ENCODE measurements at regions not wholly inside any gene's neighbourhood (a gene's known extent, or its start where the extent isn't known, plus 50 kb on each side); places are given as distances from the start of the nearest gene placed in this dataset.
A peak's percentile ranks its signal among the peaks of the same experiment; 100 is the strongest.

DNA sequence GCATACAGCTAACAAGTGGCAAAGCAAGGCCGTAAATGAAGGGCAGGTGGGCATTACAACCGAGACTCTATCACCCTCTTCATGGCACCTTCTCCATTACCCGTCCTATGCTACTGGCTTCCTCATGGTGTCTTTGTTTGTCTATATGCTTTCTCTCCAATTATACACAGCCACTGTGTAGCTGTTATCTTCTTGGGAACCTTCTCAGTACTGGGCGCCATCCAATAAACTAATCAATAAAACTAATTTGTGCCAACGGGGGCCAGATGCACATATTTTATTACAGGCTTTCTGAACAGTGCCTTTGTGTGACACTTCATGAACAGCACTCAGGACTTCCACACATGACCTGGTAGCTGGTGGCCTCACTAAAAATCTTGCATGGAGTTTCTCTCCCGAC lies 149.8 kb upstream of the PCSK2 start:
- H3K9me3 ChIP-seq (ENCODE audit: low read length), result no peaks in the 10 kb centered on the region
- no peak overlapping the region for H3K4me2 ChIP-seq (ENCODE audit: low read depth, low read length, poor library complexity, severe bottlenecking)
- no peak overlapping the region for H3K4me3 ChIP-seq (ENCODE audit: low read length)
- no peaks in the 10 kb centered on the region for H3K36me3 ChIP-seq (ENCODE audit: insufficient read depth, low read length)
- H3K4me1 ChIP-seq (ENCODE audit: low read length), result no peaks in the 10 kb centered on the region
- no peaks in the 10 kb centered on the region for H3K79me2 ChIP-seq (ENCODE audit: low read length)
- H3K9ac ChIP-seq (ENCODE audit: low read length), result no peak overlapping the region
- H3K27ac ChIP-seq (ENCODE audit: low read length), result no peak overlapping the region
- DNase-seq, result no peak
- no peaks in the 10 kb centered on the region for H3K27me3 ChIP-seq (ENCODE audit: low read length)
- H2AFZ ChIP-seq (ENCODE audit: low read length), result no peak overlapping the region
- peaks cover under 1% of the 10 kb centered on the region; the same call in 1 of the 2 replicates for H3K9me2 ChIP-seq (replicated peaks; ENCODE audit: insufficient read depth, low read length)
- H4K20me1 ChIP-seq (ENCODE audit: insufficient read depth, low read depth, low read length), result no peaks in the 10 kb centered on the region

GRCh38 chr20:17083738-17084137 lies 143.1 kb upstream of the PCSK2 start:
- no peak overlapping the region for H3K9ac ChIP-seq (ENCODE audit: low read length)
- 0 out of 2 replicates have a peak, but pooled peaks cover 4% of the 10 kb centered on the region for H3K9me2 ChIP-seq (replicated peaks; ENCODE audit: insufficient read depth, low read length)
- no peak overlapping the region for H2AFZ ChIP-seq (ENCODE audit: low read length)
- H3K9me3 ChIP-seq (ENCODE audit: low read length), result no peaks in the 10 kb centered on the region
- H3K79me2 ChIP-seq (ENCODE audit: low read length), result no peaks in the 10 kb centered on the region
- H3K4me1 ChIP-seq (ENCODE audit: low read length), result no peaks in the 10 kb centered on the region
- H3K36me3 ChIP-seq (ENCODE audit: insufficient read depth, low read length), result no peaks in the 10 kb centered on the region
- no peak overlapping the region for H3K4me3 ChIP-seq (ENCODE audit: low read length)
- peak; percentile 49 for DNase-seq
- no peak overlapping the region for H3K27ac ChIP-seq (ENCODE audit: low read length)
- H3K27me3 ChIP-seq (ENCODE audit: low read length), result no peaks in the 10 kb centered on the region
- no peaks in the 10 kb centered on the region for H4K20me1 ChIP-seq (ENCODE audit: insufficient read depth, low read depth, low read length)
- no peak overlapping the region for H3K4me2 ChIP-seq (ENCODE audit: low read depth, low read length, poor library complexity, severe bottlenecking)

DNA sequence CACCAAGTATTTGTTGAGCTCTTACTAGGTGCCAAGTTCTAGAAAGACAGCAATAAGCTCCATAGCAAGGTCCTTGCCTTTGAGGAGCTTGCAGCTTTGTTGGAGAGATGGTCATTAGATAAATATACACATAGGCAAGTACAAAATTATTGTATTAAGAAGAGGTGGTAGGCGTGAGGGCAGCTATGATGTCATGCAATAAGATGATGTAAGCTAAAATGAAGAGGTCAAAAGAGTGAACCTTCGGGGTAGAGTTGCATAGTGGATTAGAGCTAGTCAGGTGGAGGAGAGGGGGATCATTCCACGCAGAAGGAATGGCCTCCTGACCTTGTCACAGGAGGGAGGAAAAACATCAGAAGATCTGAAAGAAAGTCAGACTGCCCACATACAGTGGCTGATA lies 141.9 kb upstream of the PCSK2 start:
- Histone ChIP-seq H3K9ac (ENCODE audit: low read length) (no peak overlapping the region), H3K4me1 (ENCODE audit: low read length) (no peaks in the 10 kb centered on the region), H3K4me3 (ENCODE audit: low read length) (no peak overlapping the region), H3K79me2 (ENCODE audit: low read length) (no peaks in the 10 kb centered on the region), H3K27me3 (ENCODE audit: low read length) (no peaks in the 10 kb centered on the region), H3K4me2 (ENCODE audit: low read depth, low read length, poor library complexity, severe bottlenecking) (no peak overlapping the region), H3K9me2 (replicated peaks; ENCODE audit: insufficient read depth, low read length) (0 out of 2 replicates have a peak, but pooled peaks cover 4% of the 10 kb centered on the region), H3K36me3 (ENCODE audit: insufficient read depth, low read length) (no peaks in the 10 kb centered on the region), H3K9me3 (ENCODE audit: low read length) (no peaks in the 10 kb centered on the region), H3K27ac (ENCODE audit: low read length) (no peak overlapping the region), H2AFZ (ENCODE audit: low read length) (no peak overlapping the region), H4K20me1 (ENCODE audit: insufficient read depth, low read depth, low read length) (no peaks in the 10 kb centered on the region)
- no peak for DNase-seq

DNA sequence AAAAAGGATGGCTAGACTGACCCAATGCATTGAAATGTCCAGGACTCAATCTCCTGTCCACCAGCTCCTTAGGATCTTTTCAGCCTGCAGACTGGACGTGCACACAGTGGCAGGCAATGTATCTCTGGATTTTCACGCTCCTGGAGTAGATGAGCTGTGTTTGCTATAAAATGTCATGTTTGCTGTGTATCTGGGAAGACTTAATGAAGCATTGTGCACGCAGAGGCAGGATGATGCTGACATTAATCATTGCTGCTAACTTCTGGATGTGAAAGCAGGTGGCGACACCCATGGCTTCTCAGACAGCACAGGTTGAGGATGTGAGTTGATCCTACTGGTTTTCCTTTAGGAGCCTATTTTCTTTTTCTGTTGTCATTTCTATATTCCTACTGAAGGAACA lies 133.1 kb upstream of the PCSK2 start:
- no peaks in the 10 kb centered on the region for H3K9me3 ChIP-seq (ENCODE audit: low read length)
- no peak for DNase-seq
- H3K4me1 ChIP-seq (ENCODE audit: low read length), result no peaks in the 10 kb centered on the region
- no peak overlapping the region for H3K4me3 ChIP-seq (ENCODE audit: low read length)
- H3K79me2 ChIP-seq (ENCODE audit: low read length), result no peaks in the 10 kb centered on the region
- no peak overlapping the region for H3K4me2 ChIP-seq (ENCODE audit: low read depth, low read length, poor library complexity, severe bottlenecking)
- no peak overlapping the region for H3K9ac ChIP-seq (ENCODE audit: low read length)
- no peak overlapping the region for H3K27ac ChIP-seq (ENCODE audit: low read length)
- H4K20me1 ChIP-seq (ENCODE audit: insufficient read depth, low read depth, low read length), result no peaks in the 10 kb centered on the region
- H3K36me3 ChIP-seq (ENCODE audit: insufficient read depth, low read length), result no peaks in the 10 kb centered on the region
- no peak overlapping the region for H2AFZ ChIP-seq (ENCODE audit: low read length)
- no peaks in the 10 kb centered on the region for H3K27me3 ChIP-seq (ENCODE audit: low read length)
- no peaks in the 10 kb centered on the region for H3K9me2 ChIP-seq (replicated peaks; ENCODE audit: insufficient read depth, low read length)

GRCh38 chr20:17097603-17098002 lies 129.2 kb upstream of the PCSK2 start:
- Histone ChIP-seq H3K79me2 (ENCODE audit: low read length) (no peaks in the 10 kb centered on the region), H3K27ac (ENCODE audit: low read length) (no peak overlapping the region), H3K4me1 (ENCODE audit: low read length) (no peaks in the 10 kb centered on the region), H4K20me1 (ENCODE audit: insufficient read depth, low read depth, low read length) (no peaks in the 10 kb centered on the region), H2AFZ (ENCODE audit: low read length) (no peak overlapping the region), H3K4me2 (ENCODE audit: low read depth, low read length, poor library complexity, severe bottlenecking) (no peak overlapping the region), H3K4me3 (ENCODE audit: low read length) (no peak overlapping the region), H3K9ac (ENCODE audit: low read length) (no peak overlapping the region), H3K36me3 (ENCODE audit: insufficient read depth, low read length) (no peaks in the 10 kb centered on the region), H3K9me3 (ENCODE audit: low read length) (no peaks in the 10 kb centered on the region), H3K9me2 (replicated peaks; ENCODE audit: insufficient read depth, low read length) (no peaks in the 10 kb centered on the region), H3K27me3 (ENCODE audit: low read length) (no peaks in the 10 kb centered on the region)
- no peak for DNase-seq

GRCh38 chr20:17100506-17100905 lies 126.3 kb upstream of the PCSK2 start:
- Histone ChIP-seq H3K4me2 (ENCODE audit: low read depth, low read length, poor library complexity, severe bottlenecking) (no peak overlapping the region), H3K9me2 (replicated peaks; ENCODE audit: insufficient read depth, low read length) (no peaks in the 10 kb centered on the region), H2AFZ (ENCODE audit: low read length) (no peak overlapping the region), H3K27me3 (ENCODE audit: low read length) (no peaks in the 10 kb centered on the region), H3K27ac (ENCODE audit: low read length) (no peak overlapping the region), H4K20me1 (ENCODE audit: insufficient read depth, low read depth, low read length) (no peaks in the 10 kb centered on the region), H3K36me3 (ENCODE audit: insufficient read depth, low read length) (no peaks in the 10 kb centered on the region), H3K79me2 (ENCODE audit: low read length) (no peaks in the 10 kb centered on the region), H3K9me3 (ENCODE audit: low read length) (no peaks in the 10 kb centered on the region), H3K9ac (ENCODE audit: low read length) (no peak overlapping the region), H3K4me1 (ENCODE audit: low read length) (no peaks in the 10 kb centered on the region), H3K4me3 (ENCODE audit: low read length) (no peak overlapping the region)
- DNase-seq, result no peak

GRCh38 chr20:17107127-17107526 lies 119.7 kb upstream of the PCSK2 start:
- no peak overlapping the region for H3K27ac ChIP-seq (ENCODE audit: low read length)
- H3K4me2 ChIP-seq (ENCODE audit: low read depth, low read length, poor library complexity, severe bottlenecking), result no peak overlapping the region
- H3K4me1 ChIP-seq (ENCODE audit: low read length), result no peaks in the 10 kb centered on the region
- H3K4me3 ChIP-seq (ENCODE audit: low read length), result no peak overlapping the region
- H2AFZ ChIP-seq (ENCODE audit: low read length), result no peak overlapping the region
- H3K27me3 ChIP-seq (ENCODE audit: low read length), result no peaks in the 10 kb centered on the region
- no peaks in the 10 kb centered on the region for H3K79me2 ChIP-seq (ENCODE audit: low read length)
- H3K9ac ChIP-seq (ENCODE audit: low read length), result no peak overlapping the region
- H3K9me3 ChIP-seq (ENCODE audit: low read length), result no peaks in the 10 kb centered on the region
- H3K36me3 ChIP-seq (ENCODE audit: insufficient read depth, low read length), result no peaks in the 10 kb centered on the region
- H4K20me1 ChIP-seq (ENCODE audit: insufficient read depth, low read depth, low read length), result no peaks in the 10 kb centered on the region
- no peak for DNase-seq
- H3K9me2 ChIP-seq (replicated peaks; ENCODE audit: insufficient read depth, low read length), result no peaks in the 10 kb centered on the region

DNA sequence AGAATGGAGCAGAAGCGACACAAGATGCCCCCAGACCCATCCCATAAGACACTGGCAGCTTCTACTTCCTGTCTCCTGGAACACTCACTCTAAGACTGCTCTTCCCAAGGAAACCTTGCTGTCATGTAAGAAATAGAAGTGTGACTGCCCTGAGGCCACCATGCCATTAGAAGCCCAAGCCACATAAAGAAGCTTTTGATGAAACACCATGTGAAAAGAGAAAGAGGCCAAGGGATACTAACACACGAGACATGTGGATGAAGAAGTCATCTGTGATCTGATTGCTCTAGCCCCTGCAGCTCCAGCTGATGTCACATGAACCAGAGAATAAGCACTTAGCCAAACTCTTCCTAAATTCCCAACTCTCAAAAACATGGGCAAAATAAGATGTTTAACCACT lies 117.9 kb upstream of the PCSK2 start:
- Histone ChIP-seq H3K9me3 (ENCODE audit: low read length) (no peaks in the 10 kb centered on the region), H3K27me3 (ENCODE audit: low read length) (no peaks in the 10 kb centered on the region), H3K4me2 (ENCODE audit: low read depth, low read length, poor library complexity, severe bottlenecking) (no peak overlapping the region), H3K36me3 (ENCODE audit: insufficient read depth, low read length) (no peaks in the 10 kb centered on the region), H3K4me1 (ENCODE audit: low read length) (no peaks in the 10 kb centered on the region), H3K9ac (ENCODE audit: low read length) (no peak overlapping the region), H4K20me1 (ENCODE audit: insufficient read depth, low read depth, low read length) (no peaks in the 10 kb centered on the region), H3K4me3 (ENCODE audit: low read length) (no peak overlapping the region), H3K27ac (ENCODE audit: low read length) (no peak overlapping the region), H2AFZ (ENCODE audit: low read length) (no peak overlapping the region), H3K79me2 (ENCODE audit: low read length) (no peaks in the 10 kb centered on the region), H3K9me2 (replicated peaks; ENCODE audit: insufficient read depth, low read length) (no peaks in the 10 kb centered on the region)
- no peak for DNase-seq

GRCh38 chr20:17109307-17109706 lies 117.5 kb upstream of the PCSK2 start:
- H2AFZ ChIP-seq (ENCODE audit: low read length), result no peak overlapping the region
- no peaks in the 10 kb centered on the region for H4K20me1 ChIP-seq (ENCODE audit: insufficient read depth, low read depth, low read length)
- no peaks in the 10 kb centered on the region for H3K9me2 ChIP-seq (replicated peaks; ENCODE audit: insufficient read depth, low read length)
- no peak for DNase-seq
- H3K9ac ChIP-seq (ENCODE audit: low read length), result no peak overlapping the region
- 0 out of 2 replicates have a peak, but pooled peaks cover 2% of the 10 kb centered on the region for H3K27me3 ChIP-seq (ENCODE audit: low read length)
- H3K9me3 ChIP-seq (ENCODE audit: low read length), result no peaks in the 10 kb centered on the region
- H3K4me3 ChIP-seq (ENCODE audit: low read length), result no peak overlapping the region
- no peaks in the 10 kb centered on the region for H3K4me1 ChIP-seq (ENCODE audit: low read length)
- H3K79me2 ChIP-seq (ENCODE audit: low read length), result no peaks in the 10 kb centered on the region
- no peak overlapping the region for H3K27ac ChIP-seq (ENCODE audit: low read length)
- no peak overlapping the region for H3K4me2 ChIP-seq (ENCODE audit: low read depth, low read length, poor library complexity, severe bottlenecking)
- no peaks in the 10 kb centered on the region for H3K36me3 ChIP-seq (ENCODE audit: insufficient read depth, low read length)
